Liver (tissue), 8 donors: ENCODE measurements at regions not wholly inside any gene's neighbourhood (a gene's known extent, or its start where the extent isn't known, plus 50 kb on each side); places are given as distances from the start of the nearest gene placed in this dataset.
"Not testable (repeated sequence)": the region's sequence is repeated elsewhere in the genome, so short reads cannot be mapped to it uniquely, and the experiment has no call there.

ENCODE experiments used
- DNase-seq: peaks from one replicate; pipeline ENCODE4 v3.0.0-alpha.2; 2017; ENCODE audit warnings: low spot score
- H3K27ac ChIP-seq, 2 donors: one replicate each; pipeline ENCODE4 v1.7.0; 2013; ENCODE audit warnings: inconsistent platforms in 2 of 2, low read length in 2 of 2, control low read depth in 1 of 2, low read depth in 1 of 2, mild to moderate bottlenecking in 1 of 2
- H3K27me3 ChIP-seq, 4 donors: one replicate each; pipeline versions ENCODE4 v1.6.1 to v1.7.0; 2013; ENCODE audit warnings: low read length in 3 of 4, inconsistent platforms in 1 of 4, mild to moderate bottlenecking in 1 of 4, moderate library complexity in 1 of 4; ENCODE audit not compliant: control insufficient read depth in 4 of 4, insufficient read depth in 4 of 4
- H3K36me3 ChIP-seq, 4 donors: one replicate each; pipeline versions ENCODE4 v1.6.1 to v1.7.0; 2013; ENCODE audit warnings: low read length in 3 of 4, mild to moderate bottlenecking in 3 of 4, low read depth in 1 of 4, moderate library complexity in 1 of 4; ENCODE audit not compliant: control insufficient read depth in 4 of 4, insufficient read depth in 3 of 4
- H3K4me1 ChIP-seq, 4 donors: one replicate each; pipeline versions ENCODE4 v1.6.1 to v1.7.0; 2013; ENCODE audit warnings: low read length in 3 of 4, mild to moderate bottlenecking in 3 of 4, moderate library complexity in 1 of 4; ENCODE audit not compliant: control insufficient read depth in 4 of 4, insufficient read depth in 4 of 4
- H3K4me3 ChIP-seq, 3 donors: one replicate each; pipeline versions ENCODE4 v1.6.1 to v1.7.0; 2013; ENCODE audit warnings: low read length in 3 of 3, control low read depth in 1 of 3, low read depth in 1 of 3, mild to moderate bottlenecking in 1 of 3
- H3K9ac ChIP-seq, 2 donors: one replicate each; pipeline ENCODE4 v1.7.0; 2013; ENCODE audit warnings: low read length in 2 of 2, mild to moderate bottlenecking in 2 of 2, moderate library complexity in 2 of 2, control low read depth in 1 of 2, low read depth in 1 of 2
- H3K9me3 ChIP-seq, 4 donors: one replicate each; pipeline versions ENCODE4 v1.6.1 to v1.7.0; 2013; ENCODE audit warnings: low read length in 3 of 4; ENCODE audit not compliant: control insufficient read depth in 4 of 4
- EGR1 ChIP-seq, 2 donors: IDR thresholded peaks; 2 replicates each; pipeline ENCODE4 v1.6.1; 2016 to 2018; ENCODE audit warnings: antibody characterized with exemption in 2 of 2, low read depth in 2 of 2
- FOXA1 ChIP-seq: IDR thresholded peaks from 2 replicates; pipeline ENCODE4 v1.6.1; 2016; ENCODE audit warnings: antibody characterized with exemption
- FOXA2 ChIP-seq: IDR thresholded peaks from 2 replicates; pipeline ENCODE4 v1.6.1; 2016; ENCODE audit warnings: antibody characterized with exemption
- GABPA ChIP-seq, 2 donors: IDR thresholded peaks in 1 of 2; conservative IDR thresholded peaks in 1 of 2; 2 replicates each; pipeline ENCODE4 v1.6.1; 2016; ENCODE audit warnings: antibody characterized with exemption in 2 of 2, mild to moderate bottlenecking in 1 of 2, moderate library complexity in 1 of 2
- HNF4A ChIP-seq, 2 donors: conservative IDR thresholded peaks; 2 replicates each; pipeline ENCODE4 v1.6.1; 2016; ENCODE audit warnings: antibody characterized with exemption in 2 of 2, mild to moderate bottlenecking in 2 of 2
- HNF4G ChIP-seq: IDR thresholded peaks from 2 replicates; pipeline ENCODE4 v1.6.1; 2016; ENCODE audit warnings: antibody characterized with exemption
- JUND ChIP-seq, 2 donors: IDR thresholded peaks; 2 replicates each; pipeline ENCODE4 v1.6.1; 2016; ENCODE audit warnings: antibody characterized with exemption in 2 of 2
- NR2F2 ChIP-seq: IDR thresholded peaks from 2 replicates; pipeline ENCODE4 v1.6.1; 2016; ENCODE audit warnings: antibody characterized with exemption
- RXRA ChIP-seq, 2 donors: IDR thresholded peaks; 2 replicates each; pipeline ENCODE4 v1.6.1; 2017 to 2018; ENCODE audit warnings: antibody characterized with exemption in 2 of 2, mild to moderate bottlenecking in 1 of 2
- SP1 ChIP-seq: IDR thresholded peaks from 2 replicates; pipeline ENCODE4 v1.6.1; 2018; ENCODE audit warnings: antibody characterized with exemption, mild to moderate bottlenecking
- TAF1 ChIP-seq: conservative IDR thresholded peaks from 2 replicates; pipeline ENCODE4 v1.6.1; 2016; ENCODE audit warnings: antibody characterized with exemption, mild to moderate bottlenecking
- YY1 ChIP-seq: IDR thresholded peaks from 2 replicates; pipeline ENCODE4 v1.6.1; 2016; ENCODE audit warnings: antibody characterized with exemption, mild to moderate bottlenecking
- WGBS: extraction: QIAGEN DNeasy Blood & Tissue Kit; methylation state at CpG from one replicate; pipeline ENCODE4 v1.1.7; 2013; 5-methylcytosine and 5-hydroxymethylcytosine counted together
- TF ChIP-seq, protein P1 (sequence below): IDR thresholded peaks from 2 replicates; pipeline ENCODE4 v1.6.1; 2016; ENCODE audit warnings: antibody characterized with exemption
- TF ChIP-seq, protein P2 (sequence below): IDR thresholded peaks from 2 replicates; pipeline ENCODE4 v1.6.1; 2016; ENCODE audit warnings: antibody characterized with exemption
- TF ChIP-seq, protein P3 (sequence below): IDR thresholded peaks from 2 replicates; pipeline ENCODE4 v1.6.1; 2016; ENCODE audit warnings: antibody characterized with exemption
- TF ChIP-seq, protein P4 (sequence below): fragments of 150-350 bp; IDR thresholded peaks from 2 replicates; pipeline ENCODE4 v1.5.1; 2017; ENCODE audit warnings: improper control_type of control experiment, low read depth, low read length; ENCODE audit not compliant: missing input control
- donor health status: healthy.
- donor health status: healthy.
- donor health status: healthy.
- donor health status: healthy.
- donor health status: healthy.

DNA sequence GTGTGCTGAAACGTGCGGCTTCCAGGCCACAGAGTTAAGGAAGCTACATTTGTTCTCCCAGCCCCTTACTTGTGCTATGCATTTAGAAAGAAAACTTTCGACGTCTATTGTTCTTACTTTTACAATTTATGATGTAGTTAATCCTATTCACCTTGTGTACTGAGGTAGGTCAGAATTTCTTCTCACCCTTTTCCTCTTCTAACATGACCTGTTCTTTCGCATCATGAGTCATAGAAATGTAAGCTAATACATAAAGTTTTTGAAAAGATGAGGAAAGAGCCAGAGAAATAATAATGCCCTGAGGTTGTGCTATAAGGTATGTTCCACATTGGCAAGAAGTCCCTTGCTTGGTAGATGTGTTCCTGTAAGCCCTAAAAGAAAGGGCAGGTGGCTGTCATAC, 298.3 kb downstream of the TRIML1 start:
- Histone ChIP-seq H3K4me3 (no peak overlapping the region), H3K4me1 (no peaks in the 10 kb centered on the region), H3K9me3 (no peaks in the 10 kb centered on the region), H3K27ac (no peak overlapping the region), H3K27me3 (peaks cover 0 to 3% (median 0%) of the 10 kb centered on the region in 4 donors), H3K9ac (no peak overlapping the region), H3K36me3 (no peaks in the 10 kb centered on the region)
- DNase-seq: no peak
- WGBS: 76% methylated on average over 5 of the region's 5 CpGs
- TF ChIP-seq EGR1 (IDR thresholded peaks at IDR 0.05; ENCODE audit: low read depth in 2 of 2) (no peak), FOXA2 (no peak), HNF4G (no peak), JUND (IDR thresholded peaks at IDR 0.05) (no peak), HNF4A (conservative IDR thresholded peaks at IDR 0.05) (no peak), YY1 (no peak), GABPA (IDR thresholded peaks at IDR 0.05 in 1 of 2, conservative IDR thresholded peaks at IDR 0.05 in 1 of 2) (no peak), TAF1 (no peak), FOXA1 (no peak), NR2F2 (no peak), SP1 (no peak), RXRA (IDR thresholded peaks at IDR 0.05) (no peak)
- TF ChIP-seq, protein P1, sequence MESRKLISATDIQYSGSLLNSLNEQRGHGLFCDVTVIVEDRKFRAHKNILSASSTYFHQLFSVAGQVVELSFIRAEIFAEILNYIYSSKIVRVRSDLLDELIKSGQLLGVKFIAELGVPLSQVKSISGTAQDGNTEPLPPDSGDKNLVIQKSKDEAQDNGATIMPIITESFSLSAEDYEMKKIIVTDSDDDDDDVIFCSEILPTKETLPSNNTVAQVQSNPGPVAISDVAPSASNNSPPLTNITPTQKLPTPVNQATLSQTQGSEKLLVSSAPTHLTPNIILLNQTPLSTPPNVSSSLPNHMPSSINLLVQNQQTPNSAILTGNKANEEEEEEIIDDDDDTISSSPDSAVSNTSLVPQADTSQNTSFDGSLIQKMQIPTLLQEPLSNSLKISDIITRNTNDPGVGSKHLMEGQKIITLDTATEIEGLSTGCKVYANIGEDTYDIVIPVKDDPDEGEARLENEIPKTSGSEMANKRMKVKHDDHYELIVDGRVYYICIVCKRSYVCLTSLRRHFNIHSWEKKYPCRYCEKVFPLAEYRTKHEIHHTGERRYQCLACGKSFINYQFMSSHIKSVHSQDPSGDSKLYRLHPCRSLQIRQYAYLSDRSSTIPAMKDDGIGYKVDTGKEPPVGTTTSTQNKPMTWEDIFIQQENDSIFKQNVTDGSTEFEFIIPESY: no peak
- TF ChIP-seq, protein P2, sequence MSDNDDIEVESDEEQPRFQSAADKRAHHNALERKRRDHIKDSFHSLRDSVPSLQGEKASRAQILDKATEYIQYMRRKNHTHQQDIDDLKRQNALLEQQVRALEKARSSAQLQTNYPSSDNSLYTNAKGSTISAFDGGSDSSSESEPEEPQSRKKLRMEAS: no peak
- TF ChIP-seq, protein P3, sequence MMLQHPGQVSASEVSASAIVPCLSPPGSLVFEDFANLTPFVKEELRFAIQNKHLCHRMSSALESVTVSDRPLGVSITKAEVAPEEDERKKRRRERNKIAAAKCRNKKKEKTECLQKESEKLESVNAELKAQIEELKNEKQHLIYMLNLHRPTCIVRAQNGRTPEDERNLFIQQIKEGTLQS: no peak

DNA sequence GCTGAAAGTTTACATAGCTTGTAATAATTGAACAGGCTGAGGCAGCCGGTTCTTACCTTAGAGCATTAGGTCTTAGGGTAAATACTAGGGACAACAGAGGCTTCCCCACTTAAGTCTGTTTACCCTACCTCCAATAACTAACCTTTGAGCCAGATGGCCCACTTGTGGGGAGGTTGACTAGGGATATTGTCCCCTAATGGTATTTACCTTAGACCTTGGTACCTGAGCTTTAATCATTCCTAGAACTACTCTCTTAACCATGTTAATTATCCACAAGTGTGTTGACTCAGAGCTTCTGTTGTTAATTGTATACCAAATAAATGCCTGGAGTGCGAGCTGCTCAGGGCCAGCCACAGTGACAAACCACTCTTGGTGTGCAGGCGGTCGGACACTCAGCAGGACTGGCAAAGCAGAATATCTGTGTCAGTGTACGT, 299.2 kb downstream of the TRIML1 start:
- not testable (repeated sequence) for H3K9ac ChIP-seq, H3K9me3 ChIP-seq, DNase-seq, H3K4me3 ChIP-seq, H3K27me3 ChIP-seq, H3K36me3 ChIP-seq, H3K27ac ChIP-seq, H3K4me1 ChIP-seq
- WGBS: 40% methylated on average over 5 of the region's 5 CpGs

DNA sequence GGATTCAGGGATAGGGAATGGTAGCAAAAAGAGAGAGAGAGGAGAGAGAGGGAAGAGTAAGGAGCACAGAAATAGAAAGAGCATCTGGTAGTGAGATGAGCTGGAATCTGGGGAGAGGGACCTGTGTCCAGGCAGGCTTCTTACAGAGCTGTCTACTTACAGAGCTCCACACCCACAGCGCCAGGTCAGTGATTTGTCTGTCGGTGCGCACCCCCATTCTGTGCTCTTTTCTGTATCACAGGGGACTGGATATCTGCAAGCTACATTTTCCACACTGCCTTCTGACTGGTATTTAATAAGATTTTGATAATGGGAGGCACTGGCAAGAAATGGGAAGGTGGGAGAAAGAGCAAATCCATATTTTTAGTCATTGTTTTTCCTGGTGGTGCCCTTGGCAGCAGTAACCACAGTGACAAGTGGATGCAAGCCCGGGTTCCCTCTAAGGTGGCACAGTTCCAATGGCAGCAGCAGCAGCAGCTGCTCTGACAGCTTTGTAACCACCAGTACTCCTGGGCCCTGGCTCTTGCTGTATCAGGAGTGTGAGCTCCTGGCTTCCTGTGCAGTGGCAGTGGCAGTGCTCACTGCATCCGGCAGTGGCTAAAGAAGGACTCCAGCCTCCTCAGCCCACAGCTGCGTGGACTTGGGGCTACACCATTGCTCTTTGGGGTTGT, 300.5 kb downstream of the TRIML1 start:
- Histone ChIP-seq H3K4me1 (no peaks in the 10 kb centered on the region), H3K4me3 (no peak overlapping the region), H3K9me3 (no peaks in the 10 kb centered on the region), H3K36me3 (no peaks in the 10 kb centered on the region), H3K9ac (no peak overlapping the region), H3K27me3 (peaks cover 0 to 3% (median 0%) of the 10 kb centered on the region in 4 donors), H3K27ac (no peak overlapping the region)
- 76% methylated on average over 6 of the region's 6 CpGs for WGBS
- TF ChIP-seq YY1: no peak
- TF ChIP-seq SP1: no peak
- TF ChIP-seq EGR1 (IDR thresholded peaks at IDR 0.05; ENCODE audit: low read depth in 2 of 2): no peak
- TF ChIP-seq RXRA (IDR thresholded peaks at IDR 0.05): no peak
- TF ChIP-seq, protein P1: no peak
- TF ChIP-seq, protein P4, sequence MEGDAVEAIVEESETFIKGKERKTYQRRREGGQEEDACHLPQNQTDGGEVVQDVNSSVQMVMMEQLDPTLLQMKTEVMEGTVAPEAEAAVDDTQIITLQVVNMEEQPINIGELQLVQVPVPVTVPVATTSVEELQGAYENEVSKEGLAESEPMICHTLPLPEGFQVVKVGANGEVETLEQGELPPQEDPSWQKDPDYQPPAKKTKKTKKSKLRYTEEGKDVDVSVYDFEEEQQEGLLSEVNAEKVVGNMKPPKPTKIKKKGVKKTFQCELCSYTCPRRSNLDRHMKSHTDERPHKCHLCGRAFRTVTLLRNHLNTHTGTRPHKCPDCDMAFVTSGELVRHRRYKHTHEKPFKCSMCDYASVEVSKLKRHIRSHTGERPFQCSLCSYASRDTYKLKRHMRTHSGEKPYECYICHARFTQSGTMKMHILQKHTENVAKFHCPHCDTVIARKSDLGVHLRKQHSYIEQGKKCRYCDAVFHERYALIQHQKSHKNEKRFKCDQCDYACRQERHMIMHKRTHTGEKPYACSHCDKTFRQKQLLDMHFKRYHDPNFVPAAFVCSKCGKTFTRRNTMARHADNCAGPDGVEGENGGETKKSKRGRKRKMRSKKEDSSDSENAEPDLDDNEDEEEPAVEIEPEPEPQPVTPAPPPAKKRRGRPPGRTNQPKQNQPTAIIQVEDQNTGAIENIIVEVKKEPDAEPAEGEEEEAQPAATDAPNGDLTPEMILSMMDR: no peak
- no peak for TF ChIP-seq HNF4A (conservative IDR thresholded peaks at IDR 0.05)
- TF ChIP-seq JUND (IDR thresholded peaks at IDR 0.05): no peak
- no peak for DNase-seq
